NCI-H460 (cell line): ENCODE measurements at regions not wholly inside any gene's neighbourhood (a gene's known extent, or its start where the extent isn't known, plus 50 kb on each side); places are given as distances from the start of the nearest gene placed in this dataset.

Experiments used
- DNase-seq: peaks from one replicate; pipeline ENCODE4 v3.0.0-alpha.2; 2016; ENCODE audit warnings: low read depth; ENCODE audit errors: extremely low read depth

GRCh38 chr20:8935878-8936277 is 133.0 kb upstream of the PLCB4 start:
- no peak for DNase-seq

- DNase-seq = no peak
These were observed 130.4 kb upstream of the PLCB4 start for GRCh38 chr20:8938532-8938931.

- no peak for DNase-seq
These were observed 128.6 kb upstream of the PLCB4 start for GRCh38 chr20:8940326-8940725.

GRCh38 chr20:8943631-8944030 is 125.3 kb upstream of the PLCB4 start:
- DNase-seq = no peak

- DNase-seq = no peak
These were observed 122.6 kb upstream of the PLCB4 start for GRCh38 chr20:8946036-8946940.

DNA sequence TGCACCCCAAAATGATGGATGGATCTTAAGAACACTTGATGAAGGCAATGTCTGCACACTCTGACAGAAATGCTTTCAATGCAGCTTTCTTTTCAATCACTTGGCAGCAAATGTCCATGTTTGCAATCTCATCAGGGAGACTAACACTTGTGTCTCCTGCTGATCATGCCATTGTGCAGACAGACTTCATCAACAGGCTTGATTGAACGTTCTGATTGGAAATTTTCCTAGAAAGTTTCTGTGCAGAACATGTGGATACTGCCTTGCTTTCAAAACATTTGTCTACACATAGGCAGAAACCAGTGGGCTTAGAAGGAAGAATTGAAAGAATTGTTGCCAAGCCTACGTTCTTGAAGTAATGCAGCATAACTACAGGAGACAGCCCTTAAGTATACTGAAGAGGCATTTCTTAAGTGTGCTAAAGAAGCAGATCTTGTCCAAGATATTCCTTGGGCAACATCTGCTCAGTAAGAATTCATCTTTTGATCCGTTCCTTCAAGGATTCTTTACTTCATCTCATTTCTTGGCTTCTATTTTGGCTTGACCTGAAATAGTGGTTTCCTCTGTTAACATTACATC is 120.4 kb upstream of the PLCB4 start:
- DNase-seq = no peak

DNA sequence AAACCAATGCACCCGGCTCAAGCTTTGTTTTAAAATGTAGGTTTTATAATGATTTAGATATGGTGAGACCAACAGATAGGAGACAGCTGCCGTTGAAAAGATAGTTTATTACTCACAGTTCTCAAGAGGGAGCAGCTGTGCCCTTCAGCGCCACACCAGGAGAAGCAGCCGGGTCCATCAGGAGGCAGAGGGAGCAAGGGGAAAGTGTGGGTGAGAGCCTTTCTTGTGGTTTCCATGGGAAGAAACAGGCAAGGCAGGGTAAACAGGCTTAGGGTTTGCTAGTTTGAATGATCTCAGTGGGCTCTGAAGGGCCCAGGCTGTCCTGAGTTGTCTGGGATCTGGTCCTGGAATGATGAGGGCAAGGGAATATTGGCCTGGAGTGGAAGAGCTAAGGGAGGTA is 117.7 kb upstream of the PLCB4 start:
- no peak for DNase-seq

DNA sequence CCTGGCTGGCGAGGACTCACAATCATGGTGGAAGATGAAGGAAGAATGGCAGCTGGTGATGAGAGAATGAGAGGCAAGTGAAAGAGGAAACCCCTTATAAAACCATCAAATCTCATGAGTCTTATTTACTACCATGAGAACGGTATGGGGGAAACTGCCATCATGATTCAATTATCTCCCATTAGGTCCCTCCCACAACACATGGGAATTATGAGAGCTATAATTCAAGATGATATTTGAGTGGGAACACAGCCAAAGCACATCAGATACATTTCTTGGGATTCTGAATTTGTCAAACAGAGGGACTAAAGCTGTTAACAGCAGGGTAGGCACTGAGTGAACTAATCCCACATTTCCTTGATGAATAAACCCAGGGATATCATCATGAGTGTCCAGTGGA is 116.2 kb upstream of the PLCB4 start:
- DNase-seq = no peak

DNA sequence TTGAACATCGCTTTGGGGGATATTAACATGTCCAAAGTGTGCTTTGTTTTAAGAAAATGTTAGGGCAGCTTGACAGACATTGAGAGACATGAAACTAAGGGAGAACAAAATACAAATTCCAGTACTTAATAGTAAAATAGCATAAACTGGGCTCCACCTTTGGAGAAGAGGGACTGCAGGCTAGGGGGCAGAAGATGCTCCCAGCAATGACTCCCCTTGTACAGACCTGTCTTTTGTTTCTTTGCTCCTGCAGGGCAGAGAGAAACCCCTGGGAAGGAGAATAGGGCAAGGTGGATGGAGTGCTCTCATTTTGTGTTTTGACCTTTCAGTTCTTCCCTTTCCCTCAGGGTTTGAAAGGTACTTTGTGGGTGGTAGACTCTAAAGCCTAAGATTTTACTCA is 115.6 kb upstream of the PLCB4 start:
- DNase-seq = no peak

GRCh38 chr20:8960241-8960640 is 108.6 kb upstream of the PLCB4 start:
- DNase-seq = no peak

GRCh38 chr20:8963330-8963729 is 105.6 kb upstream of the PLCB4 start:
- no peak for DNase-seq

DNA sequence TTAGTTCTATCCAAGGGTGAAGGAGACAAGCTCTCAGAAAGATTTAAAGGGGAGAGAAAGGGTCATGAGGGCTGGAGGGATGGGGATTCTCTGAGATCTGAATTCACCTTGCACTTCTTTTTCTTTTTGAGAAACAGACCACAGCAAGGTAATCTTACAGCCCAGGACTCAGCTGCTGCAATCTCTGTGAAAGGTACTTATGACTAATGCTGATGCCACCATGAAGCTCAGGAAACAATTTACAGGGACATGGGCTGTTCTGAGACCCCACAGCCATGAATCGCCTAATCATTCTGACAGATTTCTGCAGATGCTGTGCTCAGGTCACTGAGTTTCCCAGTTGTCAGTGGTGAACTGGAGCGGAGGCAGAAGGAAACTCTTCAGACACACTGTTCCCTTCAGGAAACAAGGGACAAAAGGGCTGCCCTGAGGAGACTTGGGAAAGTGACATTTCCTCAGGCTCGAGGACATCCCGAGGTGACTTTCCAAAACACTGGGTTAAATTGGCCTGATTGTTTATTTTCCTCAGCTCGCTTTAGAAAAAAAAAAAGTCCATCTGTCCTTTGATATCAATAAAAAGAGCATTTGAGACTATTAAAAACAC is 103.8 kb upstream of the PLCB4 start:
- DNase-seq = peak; percentile 24

- no peak for DNase-seq
These were observed 101.1 kb upstream of the PLCB4 start for GRCh38 chr20:8967641-8968245.

- DNase-seq = no peak
These were observed 99.7 kb upstream of the PLCB4 start for GRCh38 chr20:8969146-8969583.

- DNase-seq = no peak
These were observed 97.1 kb upstream of the PLCB4 start for GRCh38 chr20:8971669-8972316.

GRCh38 chr20:8972963-8973705 is 95.8 kb upstream of the PLCB4 start:
- no peak for DNase-seq

DNA sequence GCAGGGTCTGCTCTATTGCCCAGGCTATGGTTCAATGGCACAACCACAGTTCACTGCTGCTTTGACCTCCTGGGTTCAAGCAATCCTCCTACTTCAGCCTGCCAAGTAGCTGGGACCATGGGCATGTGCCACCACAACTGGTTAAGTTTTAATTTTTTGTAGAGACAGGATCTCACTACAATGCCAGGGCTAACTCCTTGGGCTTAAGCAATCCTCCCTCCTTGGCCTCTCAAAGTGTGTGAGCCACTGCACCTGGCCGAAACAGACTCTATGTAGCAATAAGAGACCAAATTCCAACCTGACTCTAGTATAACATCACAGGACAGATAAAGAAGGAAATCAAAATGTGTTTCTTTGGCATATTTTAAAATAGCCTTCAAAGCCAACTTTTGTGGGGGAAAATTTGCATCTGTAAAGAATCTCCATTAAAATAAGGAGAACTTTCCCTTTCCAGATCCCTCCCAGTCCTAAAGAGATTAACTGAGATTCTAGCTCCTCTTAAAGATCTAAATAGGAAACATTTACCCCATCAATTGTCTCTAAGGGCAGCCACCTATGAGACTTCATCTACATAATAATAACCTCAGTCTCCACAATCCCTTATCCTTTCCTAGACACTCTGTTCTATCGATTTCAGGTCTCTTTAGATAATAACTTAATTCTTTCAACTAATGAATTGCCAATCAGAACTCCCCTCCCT is 94.7 kb upstream of the PLCB4 start:
- no peak for DNase-seq

- DNase-seq = no peak
These were observed 87.4 kb upstream of the PLCB4 start for GRCh38 chr20:8981482-8981881.

DNA sequence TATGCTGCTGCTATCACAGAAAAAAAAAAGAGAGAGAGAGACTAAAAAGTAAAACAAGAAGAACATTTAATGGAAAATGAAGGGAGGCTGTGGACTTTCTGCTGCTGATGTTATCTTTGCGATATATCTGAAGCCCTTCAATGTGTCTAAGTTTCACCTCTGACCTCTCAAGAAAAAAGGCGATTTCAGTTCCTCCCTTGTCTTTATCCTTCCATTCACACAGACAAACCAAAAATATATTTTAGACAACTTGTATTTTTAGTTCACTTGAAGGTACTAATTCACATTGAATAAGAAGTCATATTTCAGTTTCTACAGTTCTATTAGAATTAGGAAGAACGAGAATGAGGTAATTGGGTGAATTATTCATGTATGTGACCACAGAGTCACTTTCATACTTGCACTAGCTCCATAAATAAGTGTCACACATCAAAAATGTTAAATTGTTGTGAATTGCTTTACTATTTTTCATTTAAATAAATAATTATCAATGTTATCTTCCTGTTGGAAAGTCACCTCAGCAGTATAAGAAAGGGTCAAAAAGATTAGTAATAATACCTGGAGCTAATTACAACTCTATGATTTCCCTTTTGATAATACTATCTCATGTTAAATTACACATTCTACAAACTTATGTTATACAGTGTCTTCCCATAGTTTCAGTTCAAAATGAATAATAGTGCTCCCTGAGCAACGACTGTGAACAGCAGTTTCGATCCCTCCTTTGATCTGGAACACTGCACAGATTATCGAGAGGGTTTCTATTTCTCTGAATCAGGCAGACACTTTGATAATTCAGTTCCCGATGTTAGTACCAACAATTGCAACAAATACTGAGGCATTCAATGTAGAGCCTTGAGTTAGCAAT is 85.2 kb upstream of the PLCB4 start:
- DNase-seq = no peak
